GM19372 (cell line): ENCODE measurements at regions not wholly inside any gene's neighbourhood (a gene's known extent, or its start where the extent isn't known, plus 50 kb on each side); places are given as distances from the start of the nearest gene placed in this dataset.
"Not testable (repeated sequence)": the region's sequence is repeated elsewhere in the genome, so short reads cannot be mapped to it uniquely, and the experiment has no call there.

ENCODE experiments used
- ATAC-seq: cut with Tn5 transposase; IDR thresholded peaks from one replicate; pipeline ENCODE4 v1.9.1; 2021; ENCODE audit warnings: mild to moderate bottlenecking, low read depth, moderate library complexity; ENCODE audit not compliant: unreplicated experiment

- no peak for ATAC-seq
These were observed 490.0 kb upstream of the PIK3R1 start for GRCh38 chr5:67725604-67726003.

DNA sequence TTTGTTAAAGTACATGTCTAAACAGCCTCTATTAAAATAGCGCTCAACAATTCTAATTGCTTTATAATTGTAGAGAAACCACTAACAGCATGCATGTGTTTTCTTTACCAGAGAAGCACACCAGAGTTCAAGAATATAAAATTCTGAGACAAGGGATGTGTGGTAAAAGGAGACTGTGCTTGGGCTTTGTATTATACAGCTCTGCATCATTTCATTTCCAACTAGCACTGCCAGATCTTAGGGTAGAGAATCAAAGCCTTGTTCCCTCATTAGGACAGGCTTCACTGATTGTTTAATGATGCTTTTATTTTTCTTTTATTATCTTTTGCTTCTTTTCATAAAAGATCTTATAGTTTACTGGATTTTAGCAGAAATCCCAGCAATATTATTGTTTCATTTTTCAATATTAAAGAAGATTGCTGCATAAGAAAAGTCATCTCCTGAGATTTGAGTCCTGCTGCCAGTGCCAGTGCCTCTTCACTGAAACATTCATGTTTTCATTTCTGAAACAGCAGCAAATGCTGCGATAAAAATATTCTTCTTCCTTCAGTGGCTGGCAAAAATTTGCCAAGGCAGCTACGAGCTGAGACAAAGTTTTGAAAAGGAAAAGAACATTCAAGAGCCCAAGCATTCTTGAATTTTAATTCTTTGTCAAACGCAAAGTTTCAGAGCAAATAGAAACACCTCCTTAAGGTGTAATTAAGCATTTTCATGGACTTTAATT is 491.0 kb upstream of the PIK3R1 start:
- no peak for ATAC-seq

GRCh38 chr5:67723873-67724272 is 491.7 kb upstream of the PIK3R1 start:
- ATAC-seq = no peak

- ATAC-seq = not testable (repeated sequence)
These were observed 493.0 kb upstream of the PIK3R1 start for GRCh38 chr5:67722582-67722981.

- no peak for ATAC-seq
These were observed 495.3 kb upstream of the PIK3R1 start for GRCh38 chr5:67720162-67720772.

DNA sequence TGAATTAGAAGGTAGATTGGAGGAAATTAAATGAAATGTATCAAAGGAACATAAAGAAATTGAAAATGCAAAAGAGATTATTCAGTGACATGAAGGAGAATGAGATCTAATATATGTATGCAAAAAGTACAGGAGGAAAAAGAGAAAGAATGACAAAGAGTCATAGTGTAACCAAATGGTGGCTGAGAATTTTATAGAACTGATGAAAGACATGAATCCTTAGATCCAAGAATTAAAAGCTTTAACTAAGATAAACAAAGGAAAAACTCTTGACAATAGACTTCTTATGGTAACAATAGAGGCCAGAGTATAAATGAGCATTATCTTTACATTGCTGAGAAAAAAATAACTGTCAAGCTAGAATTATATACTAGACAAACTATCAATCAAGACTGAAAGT is 505.4 kb upstream of the CD180 start:
- no peak for ATAC-seq

DNA sequence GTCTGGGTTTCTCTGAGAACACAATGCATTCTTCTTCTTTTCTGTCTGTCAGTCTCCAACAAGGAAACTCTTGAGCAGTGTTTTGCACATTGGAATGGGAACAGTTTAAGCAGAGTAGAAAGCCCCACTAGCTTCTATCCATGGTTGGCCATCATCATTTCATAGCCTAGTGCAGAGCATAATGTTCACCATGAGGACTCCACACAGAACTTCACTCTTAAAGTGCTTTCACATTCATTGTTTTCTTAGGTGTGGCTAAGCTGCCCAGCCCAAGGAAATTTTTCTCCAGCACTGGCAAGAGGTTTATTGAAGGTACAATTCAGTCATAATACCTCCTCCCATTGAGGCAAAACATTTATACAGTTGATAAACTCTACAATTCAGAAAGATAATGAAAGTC is 503.0 kb upstream of the CD180 start:
- no peak for ATAC-seq

DNA sequence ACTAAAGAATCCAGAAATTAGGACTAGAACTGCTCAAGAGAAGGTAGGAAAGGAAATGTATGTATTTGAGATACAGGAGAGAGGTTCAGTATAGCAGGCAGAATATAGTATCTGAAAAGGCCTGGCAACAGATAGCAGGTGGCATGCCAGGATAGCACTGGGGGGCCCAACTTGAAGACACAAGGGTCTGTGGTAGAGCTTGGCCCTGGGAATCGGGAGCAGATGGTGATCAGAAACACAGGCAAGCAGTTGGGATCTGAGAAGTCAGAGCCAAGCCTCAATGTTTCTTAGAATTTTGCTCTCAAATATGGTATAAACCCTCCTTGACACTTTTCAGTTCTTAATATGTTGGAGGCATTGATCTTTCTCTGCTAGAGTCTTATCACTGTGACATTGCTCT is 499.8 kb upstream of the CD180 start:
- no peak for ATAC-seq

- ATAC-seq = no peak
These were observed 498.8 kb upstream of the CD180 start for GRCh38 chr5:67695369-67695768.

DNA sequence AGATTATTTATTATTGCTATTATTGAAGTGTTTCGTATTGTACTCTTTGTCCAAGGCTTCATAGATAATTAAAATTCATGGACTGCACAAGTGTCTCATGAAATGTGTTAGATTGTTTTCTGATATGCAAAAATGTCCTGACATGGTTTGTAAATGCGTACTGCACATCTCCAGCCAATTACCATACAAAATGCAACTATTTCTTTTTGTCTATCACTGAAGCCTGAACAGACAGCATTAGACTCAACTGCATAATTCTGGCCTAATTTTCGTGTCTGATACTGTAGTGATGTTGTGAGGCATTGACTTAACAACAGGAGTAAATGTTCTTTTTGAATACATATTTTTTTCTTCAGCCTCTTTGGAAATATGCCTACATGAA is 498.2 kb upstream of the CD180 start:
- ATAC-seq = no peak

- ATAC-seq = no peak
These were observed 497.6 kb upstream of the CD180 start for GRCh38 chr5:67693956-67694809.

- no peak for ATAC-seq
These were observed 490.1 kb upstream of the CD180 start for GRCh38 chr5:67686746-67687145.

GRCh38 chr5:67681703-67682102 is 485.1 kb upstream of the CD180 start:
- ATAC-seq = no peak

DNA sequence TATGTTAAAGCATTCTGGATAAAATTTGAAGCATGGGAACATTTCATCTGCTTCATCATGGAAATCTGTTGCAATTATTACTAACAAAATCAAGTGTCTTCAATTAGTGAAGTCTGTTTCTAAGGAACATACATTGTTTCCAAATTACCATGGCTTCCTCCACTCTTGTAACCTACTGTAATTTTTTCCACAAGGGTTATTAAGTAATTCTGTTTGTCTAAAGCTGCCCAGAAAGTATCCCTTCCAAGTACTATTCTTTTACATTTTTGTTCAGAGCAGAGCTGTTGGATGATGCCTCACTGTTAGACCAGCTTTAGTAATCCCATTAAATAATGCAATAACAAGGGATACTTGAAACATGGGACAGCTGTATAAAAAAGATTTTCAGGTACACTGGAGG is 483.5 kb upstream of the CD180 start:
- ATAC-seq = no peak

- ATAC-seq = no peak
These were observed 482.7 kb upstream of the CD180 start for GRCh38 chr5:67679184-67679841.

- no peak for ATAC-seq
These were observed 482.0 kb upstream of the CD180 start for GRCh38 chr5:67678594-67678993.

DNA sequence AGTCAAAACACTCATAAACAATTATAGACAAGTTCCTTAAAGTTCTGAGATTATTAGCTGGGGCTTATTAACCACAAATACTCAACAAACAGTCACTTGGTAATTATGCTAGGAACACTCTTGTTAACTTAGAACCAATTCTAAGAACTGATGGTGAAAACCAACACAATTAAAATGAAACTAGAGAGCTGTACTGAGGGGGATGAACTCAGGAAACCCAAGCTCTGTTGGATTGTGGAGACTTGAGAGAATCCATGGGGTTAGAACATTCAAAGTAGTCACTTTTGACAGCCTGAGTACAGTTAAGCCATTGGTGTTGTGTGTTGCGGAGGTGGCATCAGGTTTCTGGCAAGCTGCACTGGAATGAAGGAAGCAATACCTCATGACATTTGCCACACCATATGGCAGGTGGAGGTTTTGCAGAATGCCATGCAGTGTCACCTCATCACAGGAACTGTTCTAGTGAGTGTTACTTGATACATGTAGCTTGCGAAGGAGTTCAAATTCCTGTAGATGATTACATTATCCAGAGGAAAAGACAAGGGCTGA is 480.9 kb upstream of the CD180 start:
- ATAC-seq = no peak

DNA sequence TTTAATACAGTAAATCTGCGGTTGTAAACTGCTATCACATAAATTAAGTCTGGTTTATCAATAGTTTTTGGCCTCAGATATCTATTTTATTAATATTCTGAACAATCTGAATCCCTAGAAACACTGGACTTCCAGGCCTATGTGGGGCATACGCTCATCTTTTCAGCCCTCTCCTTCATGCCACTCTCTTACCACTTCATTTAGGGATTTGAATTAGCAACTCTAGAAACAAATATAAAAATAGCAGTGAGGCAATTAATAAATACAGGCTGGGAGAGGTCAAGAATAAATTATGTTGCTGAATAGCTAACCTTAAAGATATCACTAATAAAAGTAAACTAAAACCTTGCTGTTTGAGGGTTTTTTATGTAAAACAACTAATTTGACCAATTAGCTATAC is 480.3 kb upstream of the CD180 start:
- no peak for ATAC-seq

- ATAC-seq = no peak
These were observed 477.6 kb upstream of the CD180 start for GRCh38 chr5:67674159-67674655.

DNA sequence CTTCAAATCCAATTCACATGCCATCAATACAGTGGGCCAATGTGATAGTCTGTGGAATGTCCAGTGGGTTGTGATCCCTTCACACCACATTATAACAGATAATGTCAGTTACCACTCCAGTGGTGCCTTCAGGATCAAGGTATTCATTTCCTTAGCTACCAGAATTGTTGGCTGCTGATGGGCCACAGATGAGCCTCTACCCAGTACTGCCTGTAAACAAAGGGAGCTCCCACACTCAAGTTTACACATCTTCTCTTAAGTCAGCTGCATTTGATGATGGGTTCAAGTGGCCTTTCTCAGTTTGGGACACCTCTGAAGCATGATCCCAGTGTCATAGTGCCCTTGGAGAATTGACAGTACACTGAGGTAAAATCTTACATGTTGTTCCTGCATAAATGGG is 477.0 kb upstream of the CD180 start:
- no peak for ATAC-seq

- ATAC-seq = no peak
These were observed 476.6 kb upstream of the CD180 start for GRCh38 chr5:67673180-67673579.
